WI38 (cell line): ENCODE measurements at regions not wholly inside any gene's neighbourhood (a gene's known extent, or its start where the extent isn't known, plus 50 kb on each side); places are given as distances from the start of the nearest gene placed in this dataset.
"Not testable (repeated sequence)": the region's sequence is repeated elsewhere in the genome, so short reads cannot be mapped to it uniquely, and the experiment has no call there.

Source experiments
- H3K4me3 ChIP-seq: 2 replicates; pipeline ENCODE4 v1.5.1; 2011; ENCODE audit warnings: low read depth, mild to moderate bottlenecking, control low read depth, low read length
- CTCF ChIP-seq: IDR thresholded peaks from 2 replicates; pipeline ENCODE4 v1.5.1; 2012; ENCODE audit warnings: low read depth, mild to moderate bottlenecking, control low read depth, low read length

- H3K4me3 ChIP-seq, result no peak overlapping the region
- TF ChIP-seq CTCF, result no peak
These were observed 288.7 kb downstream of the ZIC4 start for GRCh38 chr3:147117631-147118030.

- H3K4me3 ChIP-seq, result no peak overlapping the region
- TF ChIP-seq CTCF, result no peak
These were observed 292.9 kb downstream of the ZIC4 start for GRCh38 chr3:147113293-147114044.

- TF ChIP-seq CTCF, result no peak
- H3K4me3 ChIP-seq, result no peak overlapping the region
These were observed 307.3 kb downstream of the ZIC4 start for GRCh38 chr3:147099076-147099475.

GRCh38 chr3:147090461-147090860 lies 315.9 kb downstream of the ZIC4 start:
- H3K4me3 ChIP-seq, result no peak overlapping the region
- no peak for TF ChIP-seq CTCF

GRCh38 chr3:147089286-147089685 lies 317.1 kb downstream of the ZIC4 start:
- TF ChIP-seq CTCF, result no peak
- no peak overlapping the region for H3K4me3 ChIP-seq

GRCh38 chr3:147059500-147059899 lies 346.8 kb downstream of the ZIC4 start:
- not testable (repeated sequence) for H3K4me3 ChIP-seq

GRCh38 chr3:147049821-147050220 lies 356.5 kb downstream of the ZIC4 start:
- no peak overlapping the region for H3K4me3 ChIP-seq

More at GRCh38 chr3:147049821-147050220, 356.5 kb downstream of the ZIC4 start:
- TF ChIP-seq CTCF, result no peak
